ENCODE measurements at regions not wholly inside any gene's neighbourhood (a gene's known extent, or its start where the extent isn't known, plus 50 kb on each side); places are given as distances from the start of the nearest gene placed in this dataset.

DNA sequence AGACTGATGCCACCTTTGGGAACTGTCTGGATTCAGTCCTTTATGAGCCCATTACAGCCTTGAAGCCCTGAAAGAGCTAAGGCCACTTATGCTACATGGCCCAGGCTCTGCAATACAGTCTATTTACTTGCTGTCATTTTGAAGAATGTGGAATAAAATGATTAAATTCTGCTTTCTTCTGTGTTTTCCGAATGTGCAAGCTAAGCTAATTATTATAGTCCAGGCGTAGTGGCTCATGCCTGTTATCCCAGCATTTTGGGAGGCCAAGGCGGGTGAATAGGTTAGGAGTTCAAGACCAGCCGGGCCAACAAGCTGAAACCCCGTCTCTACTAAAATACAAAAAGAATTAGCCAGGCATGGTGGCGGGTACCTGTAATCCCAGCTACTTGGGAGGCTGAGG, 142.5 kb downstream of the TEX29 start:
- TF ChIP-seq EZH2phosphoT487 (IDR thresholded peaks at IDR 0.05; ENCODE audit: borderline replicate concordance) (no peak), CTCF (conservative IDR thresholded peaks at IDR 0.05; ENCODE audit: low read length) (no peak)
- H3K9ac ChIP-seq (ENCODE audit: low read depth, low read length, poor library complexity, severe bottlenecking): no peak overlapping the region
- H3K4me1 ChIP-seq (ENCODE audit: insufficient read depth, low read length, poor library complexity, severe bottlenecking): no peaks in the 10 kb centered on the region
- no peaks in the 10 kb centered on the region for H3K36me3 ChIP-seq (ENCODE audit: insufficient read depth, low read length)
- no peaks in the 10 kb centered on the region for H3K9me2 ChIP-seq (replicated peaks; ENCODE audit: low read depth, low read length)
- no peak overlapping the region for H3K4me3 ChIP-seq (ENCODE audit: low read length, poor library complexity, severe bottlenecking)
- no peaks in the 10 kb centered on the region for H4K20me1 ChIP-seq (ENCODE audit: insufficient read depth, low read length, poor library complexity, severe bottlenecking)
- no peaks in the 10 kb centered on the region for H3K27me3 ChIP-seq (ENCODE audit: insufficient read depth, low read length, poor library complexity, severe bottlenecking)
- H3K79me2 ChIP-seq (ENCODE audit: insufficient read depth, low read length): no peaks in the 10 kb centered on the region
- no peak overlapping the region for H3K4me2 ChIP-seq (ENCODE audit: low read depth, low read length, poor library complexity, severe bottlenecking)
- H2AFZ ChIP-seq (ENCODE audit: low read length): no peak overlapping the region
- no peaks in the 10 kb centered on the region for H3F3A ChIP-seq (ENCODE audit: low read depth)
- no peaks in the 10 kb centered on the region for H3K9me3 ChIP-seq (ENCODE audit: insufficient read depth, low read depth, low read length)

- TF ChIP-seq CTCF (conservative IDR thresholded peaks at IDR 0.05; ENCODE audit: low read length) (no peak), EZH2phosphoT487 (IDR thresholded peaks at IDR 0.05; ENCODE audit: borderline replicate concordance) (no peak)
- H3K79me2 ChIP-seq (ENCODE audit: insufficient read depth, low read length): no peaks in the 10 kb centered on the region
- no peak overlapping the region for H3K4me2 ChIP-seq (ENCODE audit: low read depth, low read length, poor library complexity, severe bottlenecking)
- no peak overlapping the region for H3K4me3 ChIP-seq (ENCODE audit: low read length, poor library complexity, severe bottlenecking)
- no peaks in the 10 kb centered on the region for H3K9me3 ChIP-seq (ENCODE audit: insufficient read depth, low read depth, low read length)
- H3F3A ChIP-seq (ENCODE audit: low read depth): no peaks in the 10 kb centered on the region
- H3K9me2 ChIP-seq (replicated peaks; ENCODE audit: low read depth, low read length): no peaks in the 10 kb centered on the region
- no peaks in the 10 kb centered on the region for H3K36me3 ChIP-seq (ENCODE audit: insufficient read depth, low read length)
- H2AFZ ChIP-seq (ENCODE audit: low read length): no peak overlapping the region
- H3K27me3 ChIP-seq (ENCODE audit: insufficient read depth, low read length, poor library complexity, severe bottlenecking): no peaks in the 10 kb centered on the region
- no peaks in the 10 kb centered on the region for H4K20me1 ChIP-seq (ENCODE audit: insufficient read depth, low read length, poor library complexity, severe bottlenecking)
- no peaks in the 10 kb centered on the region for H3K4me1 ChIP-seq (ENCODE audit: insufficient read depth, low read length, poor library complexity, severe bottlenecking)
- no peak overlapping the region for H3K9ac ChIP-seq (ENCODE audit: low read depth, low read length, poor library complexity, severe bottlenecking)
These were observed 146.9 kb downstream of the TEX29 start for GRCh38 chr13:111467111-111467890.

DNA sequence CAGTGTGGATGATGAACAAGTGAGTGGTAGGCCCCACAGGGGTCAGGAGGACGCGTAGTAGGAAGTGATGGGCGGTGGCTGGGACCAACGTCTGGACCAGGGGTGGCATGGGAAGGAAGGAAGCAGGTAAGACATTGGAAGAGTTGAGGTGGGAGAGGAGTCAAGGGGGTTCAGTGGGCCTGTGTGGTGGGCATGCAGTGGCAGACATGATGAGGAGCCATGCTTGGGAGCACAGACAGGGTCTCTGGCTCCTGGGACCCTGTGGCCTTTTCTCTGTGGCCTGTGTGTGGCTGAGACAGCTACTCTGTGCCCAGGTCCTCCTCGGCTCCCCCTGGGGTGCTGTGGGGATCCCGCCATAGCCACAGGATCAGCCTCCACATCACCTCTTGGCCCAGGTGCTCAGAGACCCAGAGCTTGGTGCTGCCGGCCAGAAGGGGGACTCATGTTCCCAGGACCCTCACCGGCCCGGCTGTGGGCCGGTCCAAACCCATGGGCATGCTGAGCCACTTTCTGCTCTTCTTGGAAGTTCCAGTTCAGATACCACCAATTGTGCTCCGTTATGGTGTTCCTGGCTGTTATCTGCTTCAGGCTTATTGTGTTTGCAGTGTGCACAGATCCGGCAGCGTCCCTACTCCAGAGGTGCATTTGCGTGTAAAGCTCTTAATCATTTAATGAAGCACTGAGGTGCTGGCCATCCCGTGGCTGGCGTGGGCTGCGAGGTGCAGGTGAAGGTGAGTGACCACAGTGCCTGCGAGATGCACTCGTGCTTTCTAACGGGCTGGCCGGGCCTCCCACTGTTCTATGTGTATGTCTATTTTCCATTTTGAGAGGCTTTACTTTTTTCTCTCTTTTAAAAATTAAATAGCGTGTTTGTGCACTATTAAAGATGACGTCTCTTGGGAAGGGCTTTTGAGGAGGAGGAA, 147.9 kb downstream of the TEX29 start:
- Histone ChIP-seq H3K4me3 (ENCODE audit: low read length, poor library complexity, severe bottlenecking) (no peak overlapping the region), H3K79me2 (ENCODE audit: insufficient read depth, low read length) (no peaks in the 10 kb centered on the region), H3K36me3 (ENCODE audit: insufficient read depth, low read length) (no peaks in the 10 kb centered on the region), H3K27me3 (ENCODE audit: insufficient read depth, low read length, poor library complexity, severe bottlenecking) (no peaks in the 10 kb centered on the region), H3K9me3 (ENCODE audit: insufficient read depth, low read depth, low read length) (no peaks in the 10 kb centered on the region), H3F3A (ENCODE audit: low read depth) (no peaks in the 10 kb centered on the region), H2AFZ (ENCODE audit: low read length) (no peak overlapping the region), H3K9ac (ENCODE audit: low read depth, low read length, poor library complexity, severe bottlenecking) (no peak overlapping the region), H4K20me1 (ENCODE audit: insufficient read depth, low read length, poor library complexity, severe bottlenecking) (no peaks in the 10 kb centered on the region), H3K4me2 (ENCODE audit: low read depth, low read length, poor library complexity, severe bottlenecking) (no peak overlapping the region), H3K9me2 (replicated peaks; ENCODE audit: low read depth, low read length) (no peaks in the 10 kb centered on the region), H3K4me1 (ENCODE audit: insufficient read depth, low read length, poor library complexity, severe bottlenecking) (no peaks in the 10 kb centered on the region)
- TF ChIP-seq EZH2phosphoT487 (IDR thresholded peaks at IDR 0.05; ENCODE audit: borderline replicate concordance): no peak
- no peak for TF ChIP-seq CTCF (conservative IDR thresholded peaks at IDR 0.05; ENCODE audit: low read length)

All from Loucy (cell line).